ENCODE measurements at regions not wholly inside any gene's neighbourhood (a gene's known extent, or its start where the extent isn't known, plus 50 kb on each side); places are given as distances from the start of the nearest gene placed in this dataset.

- no peak for DNase-seq (ENCODE audit: insufficient read length, low spot score)
- FAIRE-seq = no peak
- TF ChIP-seq POLR2AphosphoS5 (IDR thresholded peaks at IDR 0.05; ENCODE audit: low read depth, low read length) (no peak), POLR2A (IDR thresholded peaks at IDR 0.05; ENCODE audit: low read depth, low read length) (no peak), PAX5 (IDR thresholded peaks at IDR 0.05; ENCODE audit: insufficient read depth, low read length, severe bottlenecking) (no peak), TAF1 (IDR thresholded peaks at IDR 0.05; ENCODE audit: low read depth, low read length) (no peak), POU2F2 (IDR thresholded peaks at IDR 0.05; ENCODE audit: low read depth, low read length) (no peak), SPI1 (IDR thresholded peaks at IDR 0.05; ENCODE audit: low read depth, low read length) (no peak)
Observed at GRCh38 chr1:87495870-87496269, 167.2 kb downstream of the LMO4 start.

GRCh38 chr1:87497380-87498203, 168.9 kb downstream of the LMO4 start:
- TF ChIP-seq POLR2A (IDR thresholded peaks at IDR 0.05; ENCODE audit: low read depth, low read length) = no peak
- no peak for DNase-seq (ENCODE audit: insufficient read length, low spot score)
- no peak for FAIRE-seq

- DNase-seq (ENCODE audit: insufficient read length, low spot score) = no peak
Observed at GRCh38 chr1:87501738-87502137, 173.1 kb downstream of the LMO4 start.

GRCh38 chr1:87505391-87505983, 176.8 kb downstream of the LMO4 start:
- no peak for FAIRE-seq
- DNase-seq (ENCODE audit: insufficient read length, low spot score) = no peak
- TF ChIP-seq POLR2AphosphoS5 (IDR thresholded peaks at IDR 0.05; ENCODE audit: low read depth, low read length) = no peak
- no peak for TF ChIP-seq PAX5 (IDR thresholded peaks at IDR 0.05; ENCODE audit: insufficient read depth, low read length, severe bottlenecking)
- no peak for TF ChIP-seq POLR2A (IDR thresholded peaks at IDR 0.05; ENCODE audit: low read depth, low read length)
- no peak for TF ChIP-seq TAF1 (IDR thresholded peaks at IDR 0.05; ENCODE audit: low read depth, low read length)
- TF ChIP-seq SPI1 (IDR thresholded peaks at IDR 0.05; ENCODE audit: low read depth, low read length) = no peak
- no peak for TF ChIP-seq POU2F2 (IDR thresholded peaks at IDR 0.05; ENCODE audit: low read depth, low read length)

More at GRCh38 chr1:87501738-87502137, 173.1 kb downstream of the LMO4 start:
- no peak for FAIRE-seq
- TF ChIP-seq POLR2A (IDR thresholded peaks at IDR 0.05; ENCODE audit: low read depth, low read length) = no peak
- no peak for TF ChIP-seq POLR2AphosphoS5 (IDR thresholded peaks at IDR 0.05; ENCODE audit: low read depth, low read length)
- no peak for TF ChIP-seq TAF1 (IDR thresholded peaks at IDR 0.05; ENCODE audit: low read depth, low read length)
- no peak for TF ChIP-seq SPI1 (IDR thresholded peaks at IDR 0.05; ENCODE audit: low read depth, low read length)
- TF ChIP-seq PAX5 (IDR thresholded peaks at IDR 0.05; ENCODE audit: insufficient read depth, low read length, severe bottlenecking) = no peak
- TF ChIP-seq POU2F2 (IDR thresholded peaks at IDR 0.05; ENCODE audit: low read depth, low read length) = no peak

GRCh38 chr1:87506147-87506546, 177.5 kb downstream of the LMO4 start:
- DNase-seq (ENCODE audit: insufficient read length, low spot score) (no peak), FAIRE-seq (no peak)
- no peak for TF ChIP-seq SPI1 (IDR thresholded peaks at IDR 0.05; ENCODE audit: low read depth, low read length)
- TF ChIP-seq POU2F2 (IDR thresholded peaks at IDR 0.05; ENCODE audit: low read depth, low read length) = no peak
- TF ChIP-seq POLR2A (IDR thresholded peaks at IDR 0.05; ENCODE audit: low read depth, low read length) = no peak
- TF ChIP-seq PAX5 (IDR thresholded peaks at IDR 0.05; ENCODE audit: insufficient read depth, low read length, severe bottlenecking) = no peak
- no peak for TF ChIP-seq POLR2AphosphoS5 (IDR thresholded peaks at IDR 0.05; ENCODE audit: low read depth, low read length)
- no peak for TF ChIP-seq TAF1 (IDR thresholded peaks at IDR 0.05; ENCODE audit: low read depth, low read length)

- TF ChIP-seq POU2F2 (IDR thresholded peaks at IDR 0.05; ENCODE audit: low read depth, low read length) = no peak
- TF ChIP-seq TAF1 (IDR thresholded peaks at IDR 0.05; ENCODE audit: low read depth, low read length) = no peak
- TF ChIP-seq PAX5 (IDR thresholded peaks at IDR 0.05; ENCODE audit: insufficient read depth, low read length, severe bottlenecking) = no peak
- TF ChIP-seq SPI1 (IDR thresholded peaks at IDR 0.05; ENCODE audit: low read depth, low read length) = no peak
- no peak for TF ChIP-seq POLR2A (IDR thresholded peaks at IDR 0.05; ENCODE audit: low read depth, low read length)
- no peak for TF ChIP-seq POLR2AphosphoS5 (IDR thresholded peaks at IDR 0.05; ENCODE audit: low read depth, low read length)
- DNase-seq (ENCODE audit: insufficient read length, low spot score) = no peak
Observed at GRCh38 chr1:87508247-87508787, 179.6 kb downstream of the LMO4 start.

GRCh38 chr1:87510540-87510939, 181.9 kb downstream of the LMO4 start:
- FAIRE-seq = no peak

More at GRCh38 chr1:87508247-87508787, 179.6 kb downstream of the LMO4 start:
- no peak for FAIRE-seq

GRCh38 chr1:87511449-87511848, 182.8 kb downstream of the LMO4 start:
- FAIRE-seq (no peak), DNase-seq (ENCODE audit: insufficient read length, low spot score) (no peak)
- TF ChIP-seq TAF1 (IDR thresholded peaks at IDR 0.05; ENCODE audit: low read depth, low read length) (no peak), POLR2A (IDR thresholded peaks at IDR 0.05; ENCODE audit: low read depth, low read length) (no peak), SPI1 (IDR thresholded peaks at IDR 0.05; ENCODE audit: low read depth, low read length) (no peak), POLR2AphosphoS5 (IDR thresholded peaks at IDR 0.05; ENCODE audit: low read depth, low read length) (no peak), PAX5 (IDR thresholded peaks at IDR 0.05; ENCODE audit: insufficient read depth, low read length, severe bottlenecking) (no peak), POU2F2 (IDR thresholded peaks at IDR 0.05; ENCODE audit: low read depth, low read length) (no peak)

More at GRCh38 chr1:87510540-87510939, 181.9 kb downstream of the LMO4 start:
- TF ChIP-seq PAX5 (IDR thresholded peaks at IDR 0.05; ENCODE audit: insufficient read depth, low read length, severe bottlenecking) (no peak), POLR2AphosphoS5 (IDR thresholded peaks at IDR 0.05; ENCODE audit: low read depth, low read length) (no peak), TAF1 (IDR thresholded peaks at IDR 0.05; ENCODE audit: low read depth, low read length) (no peak), SPI1 (IDR thresholded peaks at IDR 0.05; ENCODE audit: low read depth, low read length) (no peak), POU2F2 (IDR thresholded peaks at IDR 0.05; ENCODE audit: low read depth, low read length) (no peak), POLR2A (IDR thresholded peaks at IDR 0.05; ENCODE audit: low read depth, low read length) (no peak)
- no peak for DNase-seq (ENCODE audit: insufficient read length, low spot score)

- no peak for FAIRE-seq
- DNase-seq (ENCODE audit: insufficient read length, low spot score) = no peak
- TF ChIP-seq SPI1 (IDR thresholded peaks at IDR 0.05; ENCODE audit: low read depth, low read length) (no peak), TAF1 (IDR thresholded peaks at IDR 0.05; ENCODE audit: low read depth, low read length) (no peak)
Observed at GRCh38 chr1:87512431-87512830, 183.8 kb downstream of the LMO4 start.
